NCI-H510A (cell line): ENCODE measurements at regions not wholly inside any gene's neighbourhood (a gene's known extent, or its start where the extent isn't known, plus 50 kb on each side); places are given as distances from the start of the nearest gene placed in this dataset.
"Not testable (repeated sequence)": the region's sequence is repeated elsewhere in the genome, so short reads cannot be mapped to it uniquely, and the experiment has no call there.

Source experiments
- DNase-seq: peaks from one replicate; lab custom pipeline; 2025; lab: John Stamatoyannopoulos, UW

- DNase-seq, result not testable (repeated sequence)
Measured at GRCh38 chr2:226160617-226161016, 639.0 kb downstream of the IRS1 start.

- no peak for DNase-seq
Measured at GRCh38 chr2:226159875-226160479, 639.6 kb downstream of the IRS1 start.

- DNase-seq, result no peak
Measured at GRCh38 chr2:226158940-226159339, 640.7 kb downstream of the IRS1 start.

GRCh38 chr2:226158229-226158628 is 641.4 kb downstream of the IRS1 start:
- no peak for DNase-seq

GRCh38 chr2:226155093-226155875 is 644.3 kb downstream of the IRS1 start:
- no peak for DNase-seq

- no peak for DNase-seq
Measured at GRCh38 chr2:226154610-226155009, 645.0 kb downstream of the IRS1 start.

GRCh38 chr2:226153553-226153952 is 646.1 kb downstream of the IRS1 start:
- DNase-seq, result no peak

GRCh38 chr2:226151157-226151556 is 648.5 kb downstream of the IRS1 start:
- no peak for DNase-seq

- DNase-seq, result no peak
Measured at GRCh38 chr2:226143091-226143490, 656.5 kb downstream of the IRS1 start.

- DNase-seq, result no peak
Measured at GRCh38 chr2:226142463-226142862, 657.2 kb downstream of the IRS1 start.

- DNase-seq, result no peak
Measured at GRCh38 chr2:226140594-226140993, 659.0 kb downstream of the IRS1 start.

GRCh38 chr2:226139759-226140158 is 659.9 kb downstream of the IRS1 start:
- no peak for DNase-seq

GRCh38 chr2:226137201-226137811 is 662.3 kb downstream of the IRS1 start:
- no peak for DNase-seq

GRCh38 chr2:226136739-226137138 is 662.9 kb downstream of the IRS1 start:
- no peak for DNase-seq

GRCh38 chr2:226135861-226136548 is 663.6 kb downstream of the IRS1 start:
- no peak for DNase-seq

GRCh38 chr2:226132323-226133215 is 667.1 kb downstream of the IRS1 start:
- DNase-seq, result no peak

- no peak for DNase-seq
Measured at GRCh38 chr2:226131299-226131784, 668.3 kb downstream of the IRS1 start.

- DNase-seq, result no peak
Measured at GRCh38 chr2:226130192-226130591, 669.4 kb downstream of the IRS1 start.

GRCh38 chr2:226127682-226128081 is 671.9 kb downstream of the IRS1 start:
- DNase-seq, result no peak

GRCh38 chr2:226126104-226126503 is 673.5 kb downstream of the IRS1 start:
- no peak for DNase-seq

GRCh38 chr2:226125176-226125883 is 674.3 kb downstream of the IRS1 start:
- DNase-seq, result no peak
